Tibial nerve (tissue), 3 donors: ENCODE measurements at regions not wholly inside any gene's neighbourhood (a gene's known extent, or its start where the extent isn't known, plus 50 kb on each side); places are given as distances from the start of the nearest gene placed in this dataset.

Experiments
- CTCF ChIP-seq, 5 experiments: fragments of 200-600 bp in 3 of 5; fragments of 450-650 bp in 2 of 5; sonication (generic) in 3 of 5; IDR thresholded peaks; one replicate each; pipeline ENCODE4 v1.5.1; 2016 to 2019; ENCODE audit warnings: antibody characterized with exemption in 5 of 5, mild to moderate bottlenecking in 3 of 5, moderate library complexity in 2 of 5
- POLR2A ChIP-seq, 2 donors: fragments of 450-650 bp; IDR thresholded peaks; one replicate each; pipeline ENCODE4 v1.6.1; 2017; ENCODE audit warnings: antibody characterized with exemption in 2 of 2, mild to moderate bottlenecking in 2 of 2, moderate library complexity in 2 of 2

- TF ChIP-seq CTCF (IDR thresholded peaks at IDR 0.05) (no peak), POLR2A (IDR thresholded peaks at IDR 0.05) (no peak)
Observed at GRCh38 chr2:51662187-51662586, 630.3 kb upstream of the NRXN1 start.
